PC-9 (cell line): ENCODE measurements at regions not wholly inside any gene's neighbourhood (a gene's known extent, or its start where the extent isn't known, plus 50 kb on each side); places are given as distances from the start of the nearest gene placed in this dataset.

ENCODE experiments used
- BruUV-seq: library from RNA; stranded (reverse); fragments of 400-500 nt; replicated peaks from 2 replicates; lab custom pipeline; 2021; lab: Mats Ljungman, UMichigan
- CTCF ChIA-PET: fragments of 300-600 bp; sonication (Branson Sonifier 250); formaldehyde crosslinking; loops from one replicate; lab custom pipeline; 2022; ENCODE audit warnings: antibody characterized with exemption; lab: Charles Lee
- POLR2A ChIA-PET: fragments of 300-600 bp; sonication (Branson Sonifier 250); formaldehyde crosslinking; loops from one replicate; lab custom pipeline; 2022; ENCODE audit warnings: antibody characterized with exemption; ENCODE audit not compliant: unreplicated experiment; lab: Charles Lee
- DNase-seq, 2 experiments: peaks; one replicate each; pipeline versions ENCODE4 v3.0.0 to v3.0.0-alpha.2; 2015 to 2022; ENCODE audit warnings: mixed read lengths in 1 of 2
- H2AFZ ChIP-seq: fragments of 200-600 bp; sonication (generic); 2 replicates; pipeline ENCODE4 v1.8.1; 2017; ENCODE audit warnings: antibody characterized with exemption
- H3F3A ChIP-seq: fragments of 200-600 bp; sonication (generic); 2 replicates; pipeline ENCODE4 v1.8.1; 2017; ENCODE audit warnings: antibody characterized with exemption, mild to moderate bottlenecking, low read depth; ENCODE audit not compliant: insufficient read depth
- H3K27ac ChIP-seq: fragments of 200-600 bp; sonication (generic); 2 replicates; pipeline ENCODE4 v1.6.1; 2016; ENCODE audit warnings: mixed run types
- H3K27me3 ChIP-seq: fragments of 200-600 bp; sonication (generic); 2 replicates; pipeline ENCODE4 v1.6.1; 2016; ENCODE audit warnings: low read depth, mixed run types; ENCODE audit not compliant: insufficient read depth
- H3K36me3 ChIP-seq: fragments of 200-600 bp; sonication (generic); 2 replicates; pipeline ENCODE4 v1.6.1; 2016; ENCODE audit warnings: low read depth, mixed run types
- H3K4me1 ChIP-seq: fragments of 200-600 bp; sonication (generic); replicated peaks from 2 replicates; pipeline ENCODE4 v1.6.1; 2016; ENCODE audit warnings: mixed run types; ENCODE audit not compliant: insufficient read depth
- H3K4me2 ChIP-seq: fragments of 200-600 bp; sonication (generic); 2 replicates; pipeline ENCODE4 v1.6.1; 2017; ENCODE audit warnings: mixed run types
- H3K4me3 ChIP-seq: fragments of 200-600 bp; sonication (generic); 2 replicates; pipeline ENCODE4 v1.6.1; 2016; ENCODE audit warnings: mixed run types
- H3K79me2 ChIP-seq: fragments of 200-600 bp; sonication (generic); 2 replicates; pipeline ENCODE4 v1.6.1; 2017; ENCODE audit warnings: low read depth, mixed run types
- H3K9me2 ChIP-seq: fragments of 200-600 bp; sonication (generic); 2 replicates; pipeline ENCODE4 v1.8.1; 2017; ENCODE audit warnings: mild to moderate bottlenecking; ENCODE audit not compliant: insufficient read depth
- H3K9me3 ChIP-seq: fragments of 200-600 bp; sonication (generic); 2 replicates; pipeline ENCODE4 v1.8.1; 2016; ENCODE audit warnings: low read depth; ENCODE audit not compliant: insufficient read depth
- H4K20me1 ChIP-seq: fragments of 200-600 bp; sonication (generic); 2 replicates; pipeline ENCODE4 v1.8.1; 2017; ENCODE audit not compliant: insufficient read depth
- EZH2 ChIP-seq: fragments of 200-600 bp; sonication (generic); IDR thresholded peaks from 2 replicates; pipeline ENCODE4 v1.8.0; 2017; ENCODE audit warnings: antibody characterized with exemption, low read depth
- intact Hi-C: fragments of 100-400 bp; cut with micrococcal nuclease; formaldehyde crosslinking; loops from one replicate; pipeline ENCODE4 v1.10.0; 2022; ENCODE audit not compliant: unreplicated experiment
- TF ChIP-seq, protein P1 (sequence below): fragments of 200-600 bp; sonication (generic); conservative IDR thresholded peaks from 2 replicates; pipeline ENCODE4 v1.6.1; 2017; ENCODE audit warnings: mixed run types, antibody characterized with exemption, mild to moderate bottlenecking, moderate library complexity

DNA sequence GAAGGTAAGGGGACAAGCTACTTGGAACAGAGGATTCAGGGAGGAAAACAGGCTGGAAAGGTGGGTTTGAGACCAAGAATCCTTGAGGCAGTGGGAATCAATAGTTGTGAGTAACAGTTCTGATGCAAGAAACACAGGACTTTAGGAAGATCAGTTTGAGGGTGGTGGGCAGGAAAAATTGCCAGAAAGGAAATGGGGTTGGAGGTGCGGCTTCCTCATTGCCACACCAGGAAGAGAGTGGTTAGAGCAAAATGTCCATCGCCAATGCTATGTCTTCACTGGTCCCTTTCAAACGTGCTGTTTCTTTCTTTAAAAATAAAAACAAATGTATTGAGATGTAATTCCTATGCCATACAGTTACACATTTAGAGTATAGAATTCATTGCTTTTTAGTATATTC is 57.1 kb upstream of the NOCT start:
- intact Hi-C loops = no loop called here
- no peaks in the 10 kb centered on the region for H3K36me3 ChIP-seq
- H3K4me2 ChIP-seq = no peak overlapping the region
- H2AFZ ChIP-seq = no peak overlapping the region
- H3K27me3 ChIP-seq = no peaks in the 10 kb centered on the region
- H4K20me1 ChIP-seq = no peaks in the 10 kb centered on the region
- peaks cover 3% of the 10 kb centered on the region; the same call in 1 of the 2 replicates for H3F3A ChIP-seq
- H3K4me1 ChIP-seq = peaks cover 11% of the 10 kb centered on the region
- H3K79me2 ChIP-seq = no peaks in the 10 kb centered on the region
- no peak for TF ChIP-seq EZH2
- TF ChIP-seq, protein P1, sequence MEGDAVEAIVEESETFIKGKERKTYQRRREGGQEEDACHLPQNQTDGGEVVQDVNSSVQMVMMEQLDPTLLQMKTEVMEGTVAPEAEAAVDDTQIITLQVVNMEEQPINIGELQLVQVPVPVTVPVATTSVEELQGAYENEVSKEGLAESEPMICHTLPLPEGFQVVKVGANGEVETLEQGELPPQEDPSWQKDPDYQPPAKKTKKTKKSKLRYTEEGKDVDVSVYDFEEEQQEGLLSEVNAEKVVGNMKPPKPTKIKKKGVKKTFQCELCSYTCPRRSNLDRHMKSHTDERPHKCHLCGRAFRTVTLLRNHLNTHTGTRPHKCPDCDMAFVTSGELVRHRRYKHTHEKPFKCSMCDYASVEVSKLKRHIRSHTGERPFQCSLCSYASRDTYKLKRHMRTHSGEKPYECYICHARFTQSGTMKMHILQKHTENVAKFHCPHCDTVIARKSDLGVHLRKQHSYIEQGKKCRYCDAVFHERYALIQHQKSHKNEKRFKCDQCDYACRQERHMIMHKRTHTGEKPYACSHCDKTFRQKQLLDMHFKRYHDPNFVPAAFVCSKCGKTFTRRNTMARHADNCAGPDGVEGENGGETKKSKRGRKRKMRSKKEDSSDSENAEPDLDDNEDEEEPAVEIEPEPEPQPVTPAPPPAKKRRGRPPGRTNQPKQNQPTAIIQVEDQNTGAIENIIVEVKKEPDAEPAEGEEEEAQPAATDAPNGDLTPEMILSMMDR = no peak
- no peak overlapping the region for H3K27ac ChIP-seq
- ChIA-PET CTCF (no interaction called here), POLR2A (no interaction called here)
- no peak for DNase-seq
- no TSS peak for BruUV-seq
- no peak overlapping the region for H3K4me3 ChIP-seq
- H3K9me2 ChIP-seq = no peaks in the 10 kb centered on the region
- H3K9me3 ChIP-seq = no peaks in the 10 kb centered on the region

DNA sequence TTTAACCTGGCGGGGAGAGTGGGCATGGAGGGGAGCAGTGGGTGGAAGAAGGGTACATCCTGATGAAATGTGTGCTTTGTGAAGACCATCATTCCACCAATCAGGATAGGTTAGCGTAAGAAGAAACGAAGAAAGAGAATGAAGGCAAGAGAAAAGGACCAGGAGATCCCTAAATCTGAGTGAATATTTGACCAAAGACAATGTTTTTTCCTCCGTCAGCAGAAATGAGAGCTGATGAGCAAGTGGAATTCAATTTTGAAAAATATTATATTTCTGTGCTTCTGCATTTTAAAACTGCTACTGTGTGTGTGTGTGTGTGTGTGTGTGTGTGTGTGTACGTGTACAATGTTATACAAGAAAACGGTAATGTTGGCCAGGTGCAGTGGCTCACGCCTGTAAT is 58.3 kb upstream of the NOCT start:
- Histone ChIP-seq H3K4me1 (peaks cover 20% of the 10 kb centered on the region), H3K79me2 (no peaks in the 10 kb centered on the region), H3K9me3 (no peaks in the 10 kb centered on the region), H4K20me1 (no peaks in the 10 kb centered on the region), H3K27ac (no peak overlapping the region), H3K36me3 (no peaks in the 10 kb centered on the region), H3K4me2 (no peak overlapping the region), H3K27me3 (no peaks in the 10 kb centered on the region), H3F3A (peaks cover 5% of the 10 kb centered on the region; the same call in 1 of the 2 replicates), H2AFZ (no peak overlapping the region), H3K4me3 (no peak overlapping the region), H3K9me2 (no peaks in the 10 kb centered on the region)
- ChIA-PET CTCF (no interaction called here), POLR2A (no interaction called here)
- no TSS peak for BruUV-seq
- no peak for DNase-seq
- intact Hi-C loops = no loop called here
- TF ChIP-seq, protein P1 = no peak
- TF ChIP-seq EZH2 = no peak

DNA sequence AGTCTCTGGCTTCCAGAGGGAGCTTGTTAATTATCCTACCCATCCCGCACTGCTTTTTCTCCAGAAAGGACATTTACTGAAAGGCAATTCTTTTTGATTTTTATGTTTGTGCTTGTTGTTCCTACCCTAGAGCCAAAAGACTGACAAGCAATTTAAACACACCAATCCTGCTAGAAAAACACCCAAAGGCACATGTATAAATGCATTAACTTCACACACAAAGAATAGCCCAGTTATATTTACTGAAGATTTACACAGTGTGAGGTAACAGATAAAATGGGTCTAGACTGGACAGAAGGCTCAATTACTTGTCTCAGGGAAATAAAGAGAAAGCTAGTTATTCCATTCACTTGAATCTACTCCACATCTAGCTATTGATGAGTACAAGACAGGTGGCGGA is 61.2 kb upstream of the NOCT start:
- peak overlapping the region; percentile 58 for H3K27ac ChIP-seq
- CTCF ChIA-PET = no interaction called here
- H2AFZ ChIP-seq = no peak overlapping the region; the same call in 1 of the 2 replicates
- H3K27me3 ChIP-seq = no peaks in the 10 kb centered on the region
- DNase-seq = no peak
- H3K36me3 ChIP-seq = no peaks in the 10 kb centered on the region
- no TSS peak for BruUV-seq
- H3K9me2 ChIP-seq = no peaks in the 10 kb centered on the region
- H3K4me3 ChIP-seq = no peak overlapping the region
- intact Hi-C loops = no loop called here
- no peak for TF ChIP-seq EZH2
- TF ChIP-seq, protein P1 = no peak
- H3F3A ChIP-seq = peaks cover 5% of the 10 kb centered on the region; the same call in 1 of the 2 replicates
- H4K20me1 ChIP-seq = no peaks in the 10 kb centered on the region
- POLR2A ChIA-PET = no interaction called here
- H3K9me3 ChIP-seq = no peaks in the 10 kb centered on the region
- no peaks in the 10 kb centered on the region for H3K79me2 ChIP-seq
- H3K4me2 ChIP-seq = peak overlapping the region; percentile 40
- peaks cover 34% of the 10 kb centered on the region for H3K4me1 ChIP-seq
